ENCODE measurements at regions not wholly inside any gene's neighbourhood (a gene's known extent, or its start where the extent isn't known, plus 50 kb on each side); places are given as distances from the start of the nearest gene placed in this dataset.

GRCh38 chr17:65417406-65418221, 143.8 kb downstream of the AXIN2 start:
- H3K4me3 ChIP-seq = no peak overlapping the region

DNA sequence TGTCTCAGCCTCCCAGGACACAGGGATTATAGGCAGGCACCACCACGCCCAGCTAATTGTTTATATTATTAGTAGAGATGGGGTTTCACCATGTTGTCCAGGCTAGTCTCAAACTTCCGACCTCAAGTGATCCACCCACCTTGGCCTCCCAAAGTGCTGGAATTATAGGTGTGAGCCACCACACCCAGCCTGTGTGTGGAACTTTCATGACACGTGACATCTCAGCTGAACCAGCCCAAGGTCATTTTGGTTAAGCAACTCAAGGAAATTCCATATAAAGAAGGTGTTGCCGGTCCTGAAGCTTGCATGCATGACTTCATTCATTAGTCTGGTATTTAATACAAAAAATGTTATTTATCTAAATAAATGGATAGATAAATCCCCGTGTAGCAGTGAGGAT, 145.5 kb downstream of the AXIN2 start:
- Histone ChIP-seq H3K4me1 (peaks cover 0 to 7% (median 0%) of the 10 kb centered on the region in 4 donors), H3K4me3 (no peak overlapping the region), H3K27me3 (no peaks in the 10 kb centered on the region), H3K27ac (no peak overlapping the region), H3K36me3 (no peaks in the 10 kb centered on the region), H3K9me3 (peaks cover 0 to 5% (median 0%) of the 10 kb centered on the region in 3 donors)
- intact Hi-C loops (cut with DNase I; ENCODE audit: low total_unique reads) = no loop called here
- TF ChIP-seq, protein P1, sequence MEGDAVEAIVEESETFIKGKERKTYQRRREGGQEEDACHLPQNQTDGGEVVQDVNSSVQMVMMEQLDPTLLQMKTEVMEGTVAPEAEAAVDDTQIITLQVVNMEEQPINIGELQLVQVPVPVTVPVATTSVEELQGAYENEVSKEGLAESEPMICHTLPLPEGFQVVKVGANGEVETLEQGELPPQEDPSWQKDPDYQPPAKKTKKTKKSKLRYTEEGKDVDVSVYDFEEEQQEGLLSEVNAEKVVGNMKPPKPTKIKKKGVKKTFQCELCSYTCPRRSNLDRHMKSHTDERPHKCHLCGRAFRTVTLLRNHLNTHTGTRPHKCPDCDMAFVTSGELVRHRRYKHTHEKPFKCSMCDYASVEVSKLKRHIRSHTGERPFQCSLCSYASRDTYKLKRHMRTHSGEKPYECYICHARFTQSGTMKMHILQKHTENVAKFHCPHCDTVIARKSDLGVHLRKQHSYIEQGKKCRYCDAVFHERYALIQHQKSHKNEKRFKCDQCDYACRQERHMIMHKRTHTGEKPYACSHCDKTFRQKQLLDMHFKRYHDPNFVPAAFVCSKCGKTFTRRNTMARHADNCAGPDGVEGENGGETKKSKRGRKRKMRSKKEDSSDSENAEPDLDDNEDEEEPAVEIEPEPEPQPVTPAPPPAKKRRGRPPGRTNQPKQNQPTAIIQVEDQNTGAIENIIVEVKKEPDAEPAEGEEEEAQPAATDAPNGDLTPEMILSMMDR (IDR thresholded peaks at IDR 0.05) = no peak
- no peak for DNase-seq

More at GRCh38 chr17:65417406-65418221, 143.8 kb downstream of the AXIN2 start:
- Histone ChIP-seq H3K36me3 (no peaks in the 10 kb centered on the region), H3K4me1 (peaks cover 0 to 7% (median 0%) of the 10 kb centered on the region in 4 donors), H3K27ac (no peak overlapping the region), H3K9me3 (no peaks in the 10 kb centered on the region), H3K27me3 (no peaks in the 10 kb centered on the region)
- TF ChIP-seq, protein P1 (IDR thresholded peaks at IDR 0.05) = no peak
- no peak for DNase-seq
- intact Hi-C loops (cut with DNase I; ENCODE audit: low total_unique reads) = no loop called here

- DNase-seq = no peak
- intact Hi-C loops (cut with DNase I; ENCODE audit: low total_unique reads) = no loop called here
- peaks cover 0 to 6% (median 0%) of the 10 kb centered on the region in 4 donors for H3K4me1 ChIP-seq
- H3K36me3 ChIP-seq = no peaks in the 10 kb centered on the region
- TF ChIP-seq, protein P1 (IDR thresholded peaks at IDR 0.05) = no peak
- H3K4me3 ChIP-seq = no peak overlapping the region
- H3K27ac ChIP-seq = no peak overlapping the region
- H3K9me3 ChIP-seq = peaks cover 0 to 5% (median 0%) of the 10 kb centered on the region in 3 donors
- no peaks in the 10 kb centered on the region for H3K27me3 ChIP-seq
These were observed 148.1 kb downstream of the AXIN2 start for GRCh38 chr17:65413390-65413789.

DNA sequence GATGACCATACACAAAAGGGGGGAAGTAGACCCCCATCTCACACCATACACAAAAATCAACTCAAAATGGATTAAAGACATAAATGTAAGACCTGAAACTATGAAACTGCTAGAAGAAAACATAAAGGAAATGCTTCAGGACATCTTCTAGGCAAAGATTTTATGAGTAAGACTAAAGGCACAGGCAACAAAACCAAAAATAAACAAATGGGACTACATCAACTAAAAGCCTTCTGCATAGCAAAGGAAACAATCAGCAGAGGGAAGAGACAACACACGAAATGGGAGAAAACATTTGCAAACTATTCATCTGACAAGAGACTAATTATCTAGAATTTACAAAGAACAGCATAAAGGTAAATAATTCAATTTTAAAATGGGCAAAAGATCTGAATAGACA, 152.1 kb downstream of the AXIN2 start:
- no peak for DNase-seq
- intact Hi-C loops (cut with DNase I; ENCODE audit: low total_unique reads) = no loop called here
- no peak overlapping the region for H3K4me3 ChIP-seq
- no peaks in the 10 kb centered on the region for H3K36me3 ChIP-seq
- H3K27ac ChIP-seq = no peak overlapping the region
- H3K9me3 ChIP-seq = peaks cover 0 to 5% (median 0%) of the 10 kb centered on the region in 3 donors
- no peaks in the 10 kb centered on the region for H3K4me1 ChIP-seq
- no peaks in the 10 kb centered on the region for H3K27me3 ChIP-seq
- TF ChIP-seq, protein P1 (IDR thresholded peaks at IDR 0.05) = no peak

- DNase-seq = no peak
- Histone ChIP-seq H3K9me3 (peaks cover 0 to 5% (median 0%) of the 10 kb centered on the region in 3 donors), H3K4me1 (no peaks in the 10 kb centered on the region), H3K4me3 (no peak overlapping the region), H3K27me3 (peaks cover 0 to 5% of the 10 kb centered on the region in 2 donors), H3K36me3 (no peaks in the 10 kb centered on the region), H3K27ac (no peak overlapping the region)
- intact Hi-C loops (cut with DNase I; ENCODE audit: low total_unique reads) = no loop called here
- TF ChIP-seq, protein P1 (IDR thresholded peaks at IDR 0.05) = no peak
These were observed 153.4 kb downstream of the AXIN2 start for GRCh38 chr17:65408050-65408449.
